Hepatocyte (in vitro differentiated cells): ENCODE measurements at regions not wholly inside any gene's neighbourhood (a gene's known extent, or its start where the extent isn't known, plus 50 kb on each side); places are given as distances from the start of the nearest gene placed in this dataset.

Source experiments
- DNase-seq: peaks from one replicate; pipeline ENCODE4 v3.0.0-alpha.2; 2016; ENCODE audit warnings: low spot score
- H2AFZ ChIP-seq: fragments of 200-600 bp; sonication (generic); 2 replicates; pipeline ENCODE4 v1.6.0; 2016; ENCODE audit warnings: antibody characterized with exemption, mild to moderate bottlenecking
- H3K27ac ChIP-seq: fragments of 200-600 bp; sonication (generic); 2 replicates; pipeline ENCODE4 v1.5.1; 2016; ENCODE audit warnings: mild to moderate bottlenecking
- H3K27me3 ChIP-seq: fragments of 200-600 bp; sonication (generic); 2 replicates; pipeline ENCODE4 v1.6.1; 2016
- H3K36me3 ChIP-seq: fragments of 200-600 bp; sonication (generic); replicated peaks from 2 replicates; pipeline ENCODE4 v1.5.1; 2016; ENCODE audit warnings: low read depth; ENCODE audit not compliant: insufficient read depth
- H3K4me1 ChIP-seq: fragments of 200-600 bp; sonication (generic); 2 replicates; pipeline ENCODE4 v1.5.1; 2016; ENCODE audit warnings: mild to moderate bottlenecking, moderate library complexity; ENCODE audit not compliant: insufficient read depth
- H3K4me2 ChIP-seq: fragments of 200-600 bp; sonication (generic); 2 replicates; pipeline ENCODE4 v1.6.0; 2016
- H3K4me3 ChIP-seq: fragments of 200-600 bp; sonication (generic); 2 replicates; pipeline ENCODE4 v1.5.1; 2016; ENCODE audit warnings: mild to moderate bottlenecking
- H3K79me2 ChIP-seq: fragments of 200-600 bp; sonication (generic); 2 replicates; pipeline ENCODE4 v1.6.0; 2017; ENCODE audit warnings: mild to moderate bottlenecking
- H3K9me2 ChIP-seq: fragments of 200-600 bp; sonication (generic); replicated peaks from 2 replicates; pipeline ENCODE4 v1.6.0; 2017; ENCODE audit warnings: mild to moderate bottlenecking; ENCODE audit not compliant: insufficient read depth
- H3K9me3 ChIP-seq: fragments of 200-600 bp; sonication (generic); 2 replicates; pipeline ENCODE4 v1.5.1; 2016; ENCODE audit warnings: low read depth, mild to moderate bottlenecking
- H4K20me1 ChIP-seq: fragments of 200-600 bp; sonication (generic); 2 replicates; pipeline ENCODE4 v1.6.0; 2016; ENCODE audit warnings: mild to moderate bottlenecking; ENCODE audit not compliant: insufficient read depth, poor library complexity, severe bottlenecking
- EZH2 ChIP-seq: fragments of 200-600 bp; sonication (generic); IDR thresholded peaks from 2 replicates; pipeline ENCODE4 v1.6.1; 2016; ENCODE audit warnings: antibody characterized with exemption, mild to moderate bottlenecking, borderline replicate concordance
- EZH2phosphoT487 ChIP-seq: fragments of 200-600 bp; sonication (generic); IDR thresholded peaks from one replicate; pipeline ENCODE4 v1.6.1; 2018; ENCODE audit warnings: antibody characterized with exemption, mild to moderate bottlenecking, low read depth, moderate library complexity; ENCODE audit not compliant: unreplicated experiment, severe bottlenecking
- WGBS: methylation state at CpG from one replicate; pipeline ENCODE4 v1.1.6; 2016; ENCODE audit warnings: low lambda C conversion rate; ENCODE audit errors: missing lambda C conversion rate; 5-methylcytosine and 5-hydroxymethylcytosine counted together
- TF ChIP-seq, protein P1 (sequence below): fragments of 200-600 bp; sonication (generic); IDR thresholded peaks from 2 replicates; pipeline ENCODE4 v1.5.1; 2016; ENCODE audit warnings: antibody characterized with exemption, mild to moderate bottlenecking; ENCODE audit not compliant: poor library complexity

DNA sequence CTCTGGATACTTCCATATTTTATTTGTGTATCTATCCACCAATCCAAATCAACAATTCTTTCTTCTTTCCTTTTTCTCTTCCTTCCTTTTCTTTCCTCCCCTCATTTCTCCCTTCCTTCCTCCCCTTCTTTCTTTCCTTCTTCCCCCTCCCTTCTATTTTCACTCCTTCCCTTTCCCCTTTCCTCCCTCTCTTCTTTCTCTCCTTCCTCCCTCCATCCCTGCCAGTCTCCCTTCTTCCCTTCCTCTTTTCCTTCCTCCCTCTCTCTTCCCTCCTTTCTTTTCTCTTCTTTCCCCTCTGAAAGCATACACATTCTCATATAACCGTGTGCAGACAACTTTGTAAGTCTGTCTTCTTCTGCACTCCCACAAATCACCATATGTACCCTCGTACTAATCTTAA, 382.3 kb upstream of the MAF start:
- Histone ChIP-seq H3K4me3 (no peak overlapping the region), H3K9me2 (no peaks in the 10 kb centered on the region), H2AFZ (no peak overlapping the region), H4K20me1 (no peaks in the 10 kb centered on the region), H3K36me3 (no peaks in the 10 kb centered on the region), H3K27me3 (no peaks in the 10 kb centered on the region), H3K79me2 (no peaks in the 10 kb centered on the region), H3K4me2 (no peak overlapping the region), H3K4me1 (no peaks in the 10 kb centered on the region), H3K27ac (no peak overlapping the region), H3K9me3 (no peaks in the 10 kb centered on the region)
- WGBS: 84% methylated on average over 2 of the region's 2 CpGs
- no peak for DNase-seq
- TF ChIP-seq, protein P1, sequence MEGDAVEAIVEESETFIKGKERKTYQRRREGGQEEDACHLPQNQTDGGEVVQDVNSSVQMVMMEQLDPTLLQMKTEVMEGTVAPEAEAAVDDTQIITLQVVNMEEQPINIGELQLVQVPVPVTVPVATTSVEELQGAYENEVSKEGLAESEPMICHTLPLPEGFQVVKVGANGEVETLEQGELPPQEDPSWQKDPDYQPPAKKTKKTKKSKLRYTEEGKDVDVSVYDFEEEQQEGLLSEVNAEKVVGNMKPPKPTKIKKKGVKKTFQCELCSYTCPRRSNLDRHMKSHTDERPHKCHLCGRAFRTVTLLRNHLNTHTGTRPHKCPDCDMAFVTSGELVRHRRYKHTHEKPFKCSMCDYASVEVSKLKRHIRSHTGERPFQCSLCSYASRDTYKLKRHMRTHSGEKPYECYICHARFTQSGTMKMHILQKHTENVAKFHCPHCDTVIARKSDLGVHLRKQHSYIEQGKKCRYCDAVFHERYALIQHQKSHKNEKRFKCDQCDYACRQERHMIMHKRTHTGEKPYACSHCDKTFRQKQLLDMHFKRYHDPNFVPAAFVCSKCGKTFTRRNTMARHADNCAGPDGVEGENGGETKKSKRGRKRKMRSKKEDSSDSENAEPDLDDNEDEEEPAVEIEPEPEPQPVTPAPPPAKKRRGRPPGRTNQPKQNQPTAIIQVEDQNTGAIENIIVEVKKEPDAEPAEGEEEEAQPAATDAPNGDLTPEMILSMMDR: no peak
- TF ChIP-seq EZH2 (no peak), EZH2phosphoT487 (no peak)

DNA sequence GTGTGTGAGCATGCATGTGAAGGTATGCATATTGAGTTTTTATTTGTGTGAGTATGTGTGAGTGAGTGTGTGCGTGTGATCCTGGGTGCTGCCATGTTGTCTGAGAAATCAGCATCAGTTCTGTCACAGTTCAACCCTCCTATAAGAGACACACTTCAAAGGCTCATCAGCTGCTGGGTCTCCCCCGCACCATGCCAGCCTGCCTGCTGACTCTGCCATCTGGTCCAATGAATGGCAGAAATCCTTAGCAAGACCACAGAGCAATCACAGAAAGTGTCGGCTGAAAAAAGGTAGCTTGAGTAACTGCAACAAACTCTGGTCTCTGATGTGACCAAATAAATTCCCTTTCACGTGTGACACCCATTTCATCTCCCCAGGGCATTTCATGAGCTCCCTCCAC, 381.8 kb upstream of the MAF start:
- Histone ChIP-seq H3K9me3 (no peaks in the 10 kb centered on the region), H3K79me2 (no peaks in the 10 kb centered on the region), H3K4me1 (no peaks in the 10 kb centered on the region), H3K9me2 (no peaks in the 10 kb centered on the region), H3K4me3 (no peak overlapping the region), H3K27me3 (no peaks in the 10 kb centered on the region), H3K27ac (no peak overlapping the region), H3K36me3 (no peaks in the 10 kb centered on the region), H4K20me1 (no peaks in the 10 kb centered on the region), H3K4me2 (no peak overlapping the region), H2AFZ (no peak overlapping the region)
- TF ChIP-seq, protein P1: no peak
- no peak for DNase-seq
- WGBS: 89% methylated on average over 4 of the region's 4 CpGs

DNA sequence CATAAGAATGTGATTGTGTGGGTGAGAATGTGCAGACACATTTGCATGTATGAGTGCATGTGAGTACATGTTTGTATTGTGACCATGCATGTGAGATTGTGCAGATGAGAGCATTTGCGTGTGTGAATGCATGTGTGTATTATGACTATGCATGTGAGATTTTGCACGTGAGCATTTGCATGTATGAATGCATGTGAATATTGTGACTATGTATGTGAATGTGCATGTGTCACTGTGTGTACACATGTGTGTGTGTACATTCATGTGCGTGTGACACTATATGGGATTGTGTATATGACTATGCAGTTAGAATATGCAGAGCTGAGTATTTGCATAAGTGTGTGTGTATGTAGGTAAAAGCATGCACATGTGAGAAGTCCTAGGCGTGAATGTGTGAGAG, 381.3 kb upstream of the MAF start:
- H3K4me2 ChIP-seq: no peak overlapping the region
- H4K20me1 ChIP-seq: no peaks in the 10 kb centered on the region
- H3K36me3 ChIP-seq: no peaks in the 10 kb centered on the region
- no peak for DNase-seq
- TF ChIP-seq, protein P1: no peak
- no peak for TF ChIP-seq EZH2
- TF ChIP-seq EZH2phosphoT487: no peak
- H3K4me1 ChIP-seq: no peaks in the 10 kb centered on the region
- H3K27me3 ChIP-seq: no peaks in the 10 kb centered on the region
- no peaks in the 10 kb centered on the region for H3K9me2 ChIP-seq
- H3K9me3 ChIP-seq: no peaks in the 10 kb centered on the region
- WGBS: 95% methylated on average over 4 of the region's 4 CpGs
- H3K4me3 ChIP-seq: no peak overlapping the region
- H3K79me2 ChIP-seq: no peaks in the 10 kb centered on the region
- no peak overlapping the region for H2AFZ ChIP-seq
- no peak overlapping the region for H3K27ac ChIP-seq
